ENCODE measurements at regions not wholly inside any gene's neighbourhood (a gene's known extent, or its start where the extent isn't known, plus 50 kb on each side); places are given as distances from the start of the nearest gene placed in this dataset.

GRCh38 chr4:112861691-112862674, 187.5 kb upstream of the ANK2 start:
- no peak for TF ChIP-seq CTCF (IDR thresholded peaks at IDR 0.05; ENCODE audit: insufficient read depth in 1 of 2, low read depth in 1 of 2, low read length in 1 of 2, severe bottlenecking in 1 of 2, unreplicated experiment in 1 of 2)
- Histone ChIP-seq H3K4me3 (ENCODE audit: low read depth, low read length) (no peak overlapping the region), H3K36me3 (ENCODE audit: control insufficient read depth, insufficient read depth, low read length) (no peaks in the 10 kb centered on the region), H3K4me1 (peaks cover 20% of the 10 kb centered on the region), H3K27me3 (replicated peaks; ENCODE audit: control insufficient read depth, insufficient read depth, low read length) (no peaks in the 10 kb centered on the region), H3K9me3 (no peaks in the 10 kb centered on the region)
- Mint-ChIP-seq H3K27ac (ENCODE audit: unreplicated experiment) (no peak overlapping the region), H3K4me1 (ENCODE audit: low read depth, unreplicated experiment) (peaks cover 9% of the 10 kb centered on the region), H3K27me3 (ENCODE audit: insufficient read depth, unreplicated experiment) (no peaks in the 10 kb centered on the region), H3K9me3 (ENCODE audit: unreplicated experiment) (no peaks in the 10 kb centered on the region), H3K4me3 (ENCODE audit: unreplicated experiment) (no peak overlapping the region), H3K36me3 (ENCODE audit: insufficient read depth, unreplicated experiment) (no peaks in the 10 kb centered on the region)
- DNase-seq = no peak
- POLR2A ChIA-PET = no interaction called here
- intact Hi-C loops (cut with micrococcal nuclease; ENCODE audit: unreplicated experiment) = no loop called here
- BruUV-seq (replicated peaks) = no TSS peak
- CTCF ChIA-PET = no interaction called here

- no peak for DNase-seq
- Mint-ChIP-seq H3K27me3 (ENCODE audit: insufficient read depth, unreplicated experiment) (no peaks in the 10 kb centered on the region), H3K27ac (ENCODE audit: unreplicated experiment) (no peak overlapping the region), H3K9me3 (ENCODE audit: unreplicated experiment) (no peaks in the 10 kb centered on the region), H3K36me3 (ENCODE audit: insufficient read depth, unreplicated experiment) (no peaks in the 10 kb centered on the region), H3K4me1 (ENCODE audit: low read depth, unreplicated experiment) (peaks cover 6% of the 10 kb centered on the region), H3K4me3 (ENCODE audit: unreplicated experiment) (no peak overlapping the region)
- intact Hi-C loops (cut with micrococcal nuclease; ENCODE audit: unreplicated experiment) = no loop called here
- BruUV-seq (replicated peaks) = no TSS peak
- H3K9me3 ChIP-seq = no peaks in the 10 kb centered on the region
- no peaks in the 10 kb centered on the region for H3K27me3 ChIP-seq (replicated peaks; ENCODE audit: control insufficient read depth, insufficient read depth, low read length)
- H3K4me1 ChIP-seq = peaks cover 4% of the 10 kb centered on the region
- POLR2A ChIA-PET = no interaction called here
- H3K4me3 ChIP-seq (ENCODE audit: low read depth, low read length) = no peak overlapping the region
- no peaks in the 10 kb centered on the region for H3K36me3 ChIP-seq (ENCODE audit: control insufficient read depth, insufficient read depth, low read length)
- TF ChIP-seq CTCF (IDR thresholded peaks at IDR 0.05; ENCODE audit: insufficient read depth in 1 of 2, low read depth in 1 of 2, low read length in 1 of 2, severe bottlenecking in 1 of 2, unreplicated experiment in 1 of 2) = no peak
- CTCF ChIA-PET = no interaction called here
These were observed 184.0 kb upstream of the ANK2 start for GRCh38 chr4:112865443-112865842.

DNA sequence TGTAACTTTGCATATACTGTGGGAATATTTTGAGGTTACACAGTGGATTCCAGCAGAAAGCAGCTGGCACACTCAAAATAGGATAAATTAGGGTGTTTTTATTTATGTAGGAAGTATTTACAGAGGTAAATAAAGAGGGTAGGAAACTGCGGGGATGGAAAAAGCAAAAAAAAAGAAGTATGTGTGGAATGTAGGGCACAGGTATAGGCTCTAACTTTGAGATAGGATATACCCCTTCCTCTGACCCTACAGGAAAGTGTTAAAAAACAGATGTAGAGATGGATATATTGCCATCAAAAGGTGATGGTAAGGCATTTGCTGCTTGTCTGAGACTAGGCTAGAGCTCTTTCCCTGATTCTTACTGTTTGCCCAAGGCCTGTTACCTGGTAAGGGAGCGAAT, 173.1 kb upstream of the ANK2 start:
- peaks cover 6% of the 10 kb centered on the region for H3K4me1 Mint-ChIP-seq (ENCODE audit: low read depth, unreplicated experiment)

More for the DNA sequence above, 173.1 kb upstream of the ANK2 start:
- no peaks in the 10 kb centered on the region for H3K9me3 ChIP-seq
- ChIA-PET CTCF (no interaction called here), POLR2A (no interaction called here)
- H3K9me3 Mint-ChIP-seq (ENCODE audit: unreplicated experiment) = no peaks in the 10 kb centered on the region
- H3K27me3 Mint-ChIP-seq (ENCODE audit: insufficient read depth, unreplicated experiment) = no peaks in the 10 kb centered on the region
- TF ChIP-seq CTCF (IDR thresholded peaks at IDR 0.05; ENCODE audit: insufficient read depth in 1 of 2, low read depth in 1 of 2, low read length in 1 of 2, severe bottlenecking in 1 of 2, unreplicated experiment in 1 of 2) = no peak
- H3K4me3 Mint-ChIP-seq (ENCODE audit: unreplicated experiment) = no peak overlapping the region
- H3K4me3 ChIP-seq (ENCODE audit: low read depth, low read length) = no peak overlapping the region
- BruUV-seq (replicated peaks) = no TSS peak
- no peaks in the 10 kb centered on the region for H3K36me3 Mint-ChIP-seq (ENCODE audit: insufficient read depth, unreplicated experiment)
- no peaks in the 10 kb centered on the region for H3K27me3 ChIP-seq (replicated peaks; ENCODE audit: control insufficient read depth, insufficient read depth, low read length)
- H3K27ac Mint-ChIP-seq (ENCODE audit: unreplicated experiment) = no peak overlapping the region
- H3K36me3 ChIP-seq (ENCODE audit: control insufficient read depth, insufficient read depth, low read length) = no peaks in the 10 kb centered on the region
- no peak for DNase-seq
- no peaks in the 10 kb centered on the region for H3K4me1 ChIP-seq
- intact Hi-C loops (cut with micrococcal nuclease; ENCODE audit: unreplicated experiment) = no loop called here
